ENCODE measurements at regions not wholly inside any gene's neighbourhood (a gene's known extent, or its start where the extent isn't known, plus 50 kb on each side); places are given as distances from the start of the nearest gene placed in this dataset.

GRCh38 chr9:10983251-10983650, 370.4 kb upstream of the PTPRD start:
- ATAC-seq (ENCODE audit: low read depth) (no peak), DNase-seq (no peak)
- Histone ChIP-seq H3K4me2 (replicated peaks; ENCODE audit: low read depth, low read length, poor library complexity, severe bottlenecking) (no peak overlapping the region), H4K20me1 (ENCODE audit: control insufficient read depth, insufficient read depth, low read length, poor library complexity, severe bottlenecking) (no peaks in the 10 kb centered on the region), H3K9ac (ENCODE audit: low read length) (no peak overlapping the region), H3K27ac (ENCODE audit: low read length in 2 of 2) (no peak overlapping the region), H3K36me3 (replicated peaks in 1 of 2; ENCODE audit: control extremely low read depth in 1 of 2, control insufficient read depth in 1 of 2, extremely low read depth in 1 of 2, insufficient read depth in 2 of 2, low read length in 1 of 2) (no peaks in the 10 kb centered on the region), H3K9me3 (ENCODE audit: control extremely low read depth in 1 of 3, control insufficient read depth in 2 of 3, insufficient read depth in 1 of 3, low read length in 2 of 3) (peaks cover 0 to 7% (median 0%) of the 10 kb centered on the region in 3 donors), H2AFZ (ENCODE audit: insufficient read depth, low read depth, low read length, poor library complexity, severe bottlenecking) (no peak overlapping the region), H3K27me3 (replicated peaks in 1 of 4; ENCODE audit: control extremely low read depth in 1 of 4, control insufficient read depth in 3 of 4, insufficient read depth in 4 of 4, low read length in 3 of 4) (no peaks in the 10 kb centered on the region), H3K79me2 (ENCODE audit: control insufficient read depth, insufficient read depth, low read length) (no peaks in the 10 kb centered on the region), H3K4me3 (ENCODE audit: control extremely low read depth in 1 of 5, extremely low read depth in 1 of 5, insufficient read depth in 1 of 5, low read depth in 2 of 5, low read length in 4 of 5) (no peak overlapping the region), H3K4me1 (ENCODE audit: control insufficient read depth in 2 of 2, insufficient read depth in 2 of 2, low read length in 2 of 2) (no peaks in the 10 kb centered on the region)
- H3K9me3 Mint-ChIP-seq (ENCODE audit: insufficient read depth): no peaks in the 10 kb centered on the region
- ChIA-PET POLR2A (no interaction called here), CTCF (no interaction called here)
- H3K4me1 Mint-ChIP-seq: no peaks in the 10 kb centered on the region
- no peak overlapping the region for H3K4me3 Mint-ChIP-seq
- intact Hi-C loops (cut with micrococcal nuclease): no loop called here
- TF ChIP-seq EZH2 (IDR thresholded peaks at IDR 0.05; ENCODE audit: borderline replicate concordance, insufficient read depth, low read depth, low read length, poor library complexity, severe bottlenecking): no peak
- TF ChIP-seq, protein P1, sequence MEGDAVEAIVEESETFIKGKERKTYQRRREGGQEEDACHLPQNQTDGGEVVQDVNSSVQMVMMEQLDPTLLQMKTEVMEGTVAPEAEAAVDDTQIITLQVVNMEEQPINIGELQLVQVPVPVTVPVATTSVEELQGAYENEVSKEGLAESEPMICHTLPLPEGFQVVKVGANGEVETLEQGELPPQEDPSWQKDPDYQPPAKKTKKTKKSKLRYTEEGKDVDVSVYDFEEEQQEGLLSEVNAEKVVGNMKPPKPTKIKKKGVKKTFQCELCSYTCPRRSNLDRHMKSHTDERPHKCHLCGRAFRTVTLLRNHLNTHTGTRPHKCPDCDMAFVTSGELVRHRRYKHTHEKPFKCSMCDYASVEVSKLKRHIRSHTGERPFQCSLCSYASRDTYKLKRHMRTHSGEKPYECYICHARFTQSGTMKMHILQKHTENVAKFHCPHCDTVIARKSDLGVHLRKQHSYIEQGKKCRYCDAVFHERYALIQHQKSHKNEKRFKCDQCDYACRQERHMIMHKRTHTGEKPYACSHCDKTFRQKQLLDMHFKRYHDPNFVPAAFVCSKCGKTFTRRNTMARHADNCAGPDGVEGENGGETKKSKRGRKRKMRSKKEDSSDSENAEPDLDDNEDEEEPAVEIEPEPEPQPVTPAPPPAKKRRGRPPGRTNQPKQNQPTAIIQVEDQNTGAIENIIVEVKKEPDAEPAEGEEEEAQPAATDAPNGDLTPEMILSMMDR (IDR thresholded peaks at IDR 0.05): no peak
- WGBS (ENCODE audit: insufficient coverage): no CpG with 5 or more reads among the region's 1 CpG
- no peak overlapping the region for H3K27ac Mint-ChIP-seq
- H3K27me3 Mint-ChIP-seq: no peaks in the 10 kb centered on the region

DNA sequence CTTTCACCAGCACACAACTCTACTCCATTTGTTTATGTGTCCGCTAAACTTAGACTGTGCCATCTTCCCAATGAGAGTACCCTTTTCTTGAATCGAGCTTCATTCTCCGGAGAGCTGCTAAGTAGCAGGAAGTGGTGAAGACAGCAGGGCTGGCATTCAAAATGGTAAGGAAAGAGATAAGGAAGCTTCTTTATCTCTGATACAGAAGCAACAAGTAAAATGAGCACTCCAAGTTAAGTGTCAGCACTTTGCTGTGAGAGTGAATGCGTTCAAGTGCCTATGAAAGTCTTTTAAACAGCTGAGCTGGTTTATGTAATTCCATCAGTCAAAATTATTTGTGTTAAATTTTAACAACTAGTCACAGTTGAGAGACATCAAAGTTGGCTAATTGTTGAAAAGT, 386.8 kb upstream of the PTPRD start:
- intact Hi-C loops (cut with micrococcal nuclease): no loop called here
- no peak for TF ChIP-seq EZH2 (IDR thresholded peaks at IDR 0.05; ENCODE audit: borderline replicate concordance, insufficient read depth, low read depth, low read length, poor library complexity, severe bottlenecking)
- TF ChIP-seq, protein P1 (IDR thresholded peaks at IDR 0.05): no peak
- ATAC-seq (ENCODE audit: low read depth): no peak

More for the DNA sequence above, 386.8 kb upstream of the PTPRD start:
- no peak overlapping the region for H3K4me3 Mint-ChIP-seq
- Histone ChIP-seq H3K9me3 (ENCODE audit: control extremely low read depth in 1 of 3, control insufficient read depth in 2 of 3, insufficient read depth in 1 of 3, low read length in 2 of 3) (peaks cover 0 to 2% (median 0%) of the 10 kb centered on the region in 3 donors), H3K4me3 (ENCODE audit: control extremely low read depth in 1 of 5, extremely low read depth in 1 of 5, insufficient read depth in 1 of 5, low read depth in 2 of 5, low read length in 4 of 5) (no peak overlapping the region), H3K27me3 (replicated peaks in 1 of 4; ENCODE audit: control extremely low read depth in 1 of 4, control insufficient read depth in 3 of 4, insufficient read depth in 4 of 4, low read length in 3 of 4) (no peaks in the 10 kb centered on the region), H3K36me3 (replicated peaks in 1 of 2; ENCODE audit: control extremely low read depth in 1 of 2, control insufficient read depth in 1 of 2, extremely low read depth in 1 of 2, insufficient read depth in 2 of 2, low read length in 1 of 2) (no peaks in the 10 kb centered on the region), H3K27ac (ENCODE audit: low read length in 2 of 2) (no peak overlapping the region), H3K4me2 (replicated peaks; ENCODE audit: low read depth, low read length, poor library complexity, severe bottlenecking) (no peak overlapping the region), H3K9ac (ENCODE audit: low read length) (no peak overlapping the region), H3K4me1 (ENCODE audit: control insufficient read depth in 2 of 2, insufficient read depth in 2 of 2, low read length in 2 of 2) (no peaks in the 10 kb centered on the region), H4K20me1 (ENCODE audit: control insufficient read depth, insufficient read depth, low read length, poor library complexity, severe bottlenecking) (no peaks in the 10 kb centered on the region), H3K79me2 (ENCODE audit: control insufficient read depth, insufficient read depth, low read length) (no peaks in the 10 kb centered on the region), H2AFZ (ENCODE audit: insufficient read depth, low read depth, low read length, poor library complexity, severe bottlenecking) (no peak overlapping the region)
- H3K4me1 Mint-ChIP-seq: no peaks in the 10 kb centered on the region
- no peak overlapping the region for H3K27ac Mint-ChIP-seq
- WGBS (ENCODE audit: insufficient coverage): 100% methylated on average over 1 of the region's 4 CpGs
- H3K9me3 Mint-ChIP-seq (ENCODE audit: insufficient read depth): no peaks in the 10 kb centered on the region
- H3K27me3 Mint-ChIP-seq: no peaks in the 10 kb centered on the region
- ChIA-PET CTCF (no interaction called here), POLR2A (no interaction called here)
- no peak for DNase-seq

Measured in B cell (primary cell).